GM12892 (cell line): ENCODE measurements at regions not wholly inside any gene's neighbourhood (a gene's known extent, or its start where the extent isn't known, plus 50 kb on each side); places are given as distances from the start of the nearest gene placed in this dataset.

Experiments used
- POLR2A ChIP-seq: IDR thresholded peaks from 2 replicates; pipeline ENCODE4 v1.6.1; 2011; ENCODE audit warnings: low read depth, low read length, control low read depth
- POLR2AphosphoS5 ChIP-seq: IDR thresholded peaks from 2 replicates; pipeline ENCODE4 v1.6.1; 2011; ENCODE audit warnings: low read depth, low read length, control low read depth

DNA sequence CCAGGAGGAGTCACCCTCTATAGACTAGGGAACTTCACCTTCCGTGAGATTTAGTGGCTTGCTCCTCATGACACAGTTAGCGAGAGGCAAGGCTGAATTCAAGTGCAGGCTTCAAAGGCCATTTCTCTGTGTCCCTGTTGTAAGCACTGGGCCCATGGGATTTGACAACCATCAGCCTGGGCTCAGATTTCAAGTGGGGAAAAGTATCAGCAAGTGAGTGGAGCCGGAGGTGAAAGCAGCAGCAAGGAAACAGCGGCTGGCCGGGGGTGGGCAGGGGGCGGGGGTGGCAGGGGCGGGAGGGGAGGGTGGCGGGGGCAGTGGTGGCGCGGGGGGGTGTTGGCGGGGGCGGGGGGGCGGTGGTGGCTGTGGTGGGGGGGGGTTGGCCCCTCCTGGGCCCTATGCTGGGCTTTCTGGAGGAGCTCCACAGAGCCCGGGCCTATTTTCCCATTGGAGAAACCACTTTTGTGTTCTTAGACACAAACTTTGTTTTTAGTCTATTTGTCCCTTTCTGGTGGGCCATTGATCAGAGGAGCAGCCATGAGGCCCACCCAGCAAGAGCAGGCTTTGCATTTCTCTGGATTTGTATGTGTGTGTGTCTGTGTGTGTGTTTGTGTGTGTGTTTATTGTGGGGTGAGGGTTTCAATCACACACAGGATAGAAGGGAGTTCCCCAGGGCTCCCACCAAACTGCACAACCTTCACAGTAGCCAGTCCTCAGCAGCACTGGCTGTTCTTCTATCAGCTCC, 165.4 kb upstream of the RAI14 start:
- TF ChIP-seq POLR2A: no peak
- no peak for TF ChIP-seq POLR2AphosphoS5
